ENCODE measurements at regions not wholly inside any gene's neighbourhood (a gene's known extent, or its start where the extent isn't known, plus 50 kb on each side); places are given as distances from the start of the nearest gene placed in this dataset.
A peak's percentile ranks its signal among the peaks of the same experiment; 100 is the strongest.

GRCh38 chr11:96905143-96905542 lies 515.3 kb downstream of the JRKL start:
- no peak overlapping the region for H3K4me3 ChIP-seq (ENCODE audit: low read depth, low read length, poor library complexity, severe bottlenecking)
- H3K9me3 ChIP-seq (ENCODE audit: low read depth, low read length, poor library complexity, severe bottlenecking): no peaks in the 10 kb centered on the region
- CTCF ChIA-PET: no interaction called here
- intact Hi-C loops (cut with micrococcal nuclease; ENCODE audit: unreplicated experiment): loop anchor here (10.0 kb wide), 1 partner anchor 440 kb away; no protein-coding TSS in a partner anchor
- no TSS peak for BruUV-seq (replicated peaks)
- no peaks in the 10 kb centered on the region for H3K36me3 ChIP-seq (ENCODE audit: insufficient read depth, low read length, poor library complexity, severe bottlenecking)
- TF ChIP-seq EZH2 (IDR thresholded peaks at IDR 0.05; ENCODE audit: borderline replicate concordance, low read depth, low read length, poor library complexity, severe bottlenecking): no peak
- TF ChIP-seq CTCF (conservative IDR thresholded peaks at IDR 0.05; ENCODE audit: low read depth, low read length): no peak
- POLR2A ChIA-PET (ENCODE audit: low non-redundant PET): no interaction called here
- no peaks in the 10 kb centered on the region for H3K27me3 ChIP-seq (replicated peaks; ENCODE audit: insufficient read depth, low read depth, low read length, poor library complexity)
- H3K4me1 ChIP-seq (ENCODE audit: insufficient read depth, low read length, poor library complexity, severe bottlenecking): no peaks in the 10 kb centered on the region
- no peak overlapping the region for H3K27ac ChIP-seq (ENCODE audit: low read depth, low read length, poor library complexity, severe bottlenecking)
- peak; percentile 5 for DNase-seq (ENCODE audit: low spot score)

DNA sequence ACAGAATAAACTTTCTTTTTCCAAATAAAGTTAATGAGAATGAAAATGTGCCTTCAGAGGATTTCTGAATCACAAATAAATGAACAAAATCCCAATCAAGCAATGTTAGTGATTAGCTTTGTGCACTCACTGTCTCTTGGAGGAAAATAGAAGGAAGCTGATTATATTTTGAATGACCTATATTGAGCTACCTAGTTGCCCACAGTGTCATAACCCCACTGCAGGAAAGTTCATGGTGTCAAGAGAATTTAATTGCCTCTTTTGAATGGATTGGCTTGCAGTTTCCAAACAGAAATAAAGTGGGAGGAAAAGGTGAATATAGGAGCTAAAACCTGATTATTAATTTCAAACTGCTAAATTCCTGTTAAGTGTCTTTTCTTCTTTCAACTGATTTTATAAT lies 515.9 kb downstream of the JRKL start:
- Histone ChIP-seq H3K36me3 (ENCODE audit: insufficient read depth, low read length, poor library complexity, severe bottlenecking) (no peaks in the 10 kb centered on the region), H3K27ac (ENCODE audit: low read depth, low read length, poor library complexity, severe bottlenecking) (no peak overlapping the region), H3K9me3 (ENCODE audit: low read depth, low read length, poor library complexity, severe bottlenecking) (no peaks in the 10 kb centered on the region), H3K4me3 (ENCODE audit: low read depth, low read length, poor library complexity, severe bottlenecking) (no peak overlapping the region), H3K4me1 (ENCODE audit: insufficient read depth, low read length, poor library complexity, severe bottlenecking) (no peaks in the 10 kb centered on the region), H3K27me3 (replicated peaks; ENCODE audit: insufficient read depth, low read depth, low read length, poor library complexity) (no peaks in the 10 kb centered on the region)
- DNase-seq (ENCODE audit: low spot score): no peak
- TF ChIP-seq EZH2 (IDR thresholded peaks at IDR 0.05; ENCODE audit: borderline replicate concordance, low read depth, low read length, poor library complexity, severe bottlenecking): no peak
- no peak for TF ChIP-seq CTCF (conservative IDR thresholded peaks at IDR 0.05; ENCODE audit: low read depth, low read length)
- ChIA-PET POLR2A (ENCODE audit: low non-redundant PET) (no interaction called here), CTCF (no interaction called here)
- no TSS peak for BruUV-seq (replicated peaks)
- intact Hi-C loops (cut with micrococcal nuclease; ENCODE audit: unreplicated experiment): loop anchor here (10.0 kb wide), 1 partner anchor 441 kb away; no protein-coding TSS in a partner anchor

DNA sequence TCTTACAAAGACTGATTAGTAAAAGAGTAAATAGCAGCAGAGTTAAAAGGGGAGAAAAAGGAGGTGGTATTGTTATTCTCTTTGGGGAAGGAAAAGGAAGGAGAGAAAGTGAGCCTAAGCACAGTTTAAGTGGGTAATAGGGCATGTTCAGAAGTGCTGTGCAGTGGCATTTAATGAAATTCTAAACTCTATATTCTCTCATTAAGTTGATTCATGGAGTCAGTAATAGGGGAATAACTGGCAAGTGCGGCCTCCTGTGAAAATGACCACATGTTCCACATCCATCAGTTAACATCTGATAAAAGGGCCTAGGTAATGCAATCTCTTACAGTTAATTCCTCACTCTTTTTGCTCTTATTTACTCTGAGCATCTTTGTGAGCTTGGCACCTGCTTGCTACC lies 516.7 kb downstream of the JRKL start:
- H3K9me3 ChIP-seq (ENCODE audit: low read depth, low read length, poor library complexity, severe bottlenecking): no peaks in the 10 kb centered on the region
- ChIA-PET CTCF (no interaction called here), POLR2A (ENCODE audit: low non-redundant PET) (no interaction called here)
- H3K27ac ChIP-seq (ENCODE audit: low read depth, low read length, poor library complexity, severe bottlenecking): no peak overlapping the region
- intact Hi-C loops (cut with micrococcal nuclease; ENCODE audit: unreplicated experiment): loop anchor here (10.0 kb wide), 1 partner anchor 442 kb away; no protein-coding TSS in a partner anchor
- TF ChIP-seq CTCF (conservative IDR thresholded peaks at IDR 0.05; ENCODE audit: low read depth, low read length): no peak
- no peak for TF ChIP-seq EZH2 (IDR thresholded peaks at IDR 0.05; ENCODE audit: borderline replicate concordance, low read depth, low read length, poor library complexity, severe bottlenecking)
- H3K4me3 ChIP-seq (ENCODE audit: low read depth, low read length, poor library complexity, severe bottlenecking): no peak overlapping the region
- BruUV-seq (replicated peaks): no TSS peak
- no peaks in the 10 kb centered on the region for H3K36me3 ChIP-seq (ENCODE audit: insufficient read depth, low read length, poor library complexity, severe bottlenecking)
- H3K4me1 ChIP-seq (ENCODE audit: insufficient read depth, low read length, poor library complexity, severe bottlenecking): no peaks in the 10 kb centered on the region
- no peak for DNase-seq (ENCODE audit: low spot score)
- H3K27me3 ChIP-seq (replicated peaks; ENCODE audit: insufficient read depth, low read depth, low read length, poor library complexity): no peaks in the 10 kb centered on the region

Data from A673 (cell line).